ENCODE measurements at regions not wholly inside any gene's neighbourhood (a gene's known extent, or its start where the extent isn't known, plus 50 kb on each side); places are given as distances from the start of the nearest gene placed in this dataset.

- TF ChIP-seq CTCF (IDR thresholded peaks at IDR 0.05; ENCODE audit: poor library complexity) (no peak), EZH2 (IDR thresholded peaks at IDR 0.05; ENCODE audit: borderline replicate concordance) (no peak), EZH2phosphoT487 (IDR thresholded peaks at IDR 0.05; ENCODE audit: low read depth, severe bottlenecking, unreplicated experiment) (no peak)
- no peaks in the 10 kb centered on the region for H3K79me2 ChIP-seq
- no peaks in the 10 kb centered on the region for H3K9me2 ChIP-seq (replicated peaks; ENCODE audit: insufficient read depth)
- H3K4me3 ChIP-seq, result no peak overlapping the region
- no peaks in the 10 kb centered on the region for H3K9me3 ChIP-seq (ENCODE audit: low read depth)
- no peaks in the 10 kb centered on the region for H4K20me1 ChIP-seq (ENCODE audit: insufficient read depth, poor library complexity, severe bottlenecking)
- no peak overlapping the region for H3K4me2 ChIP-seq
- no peaks in the 10 kb centered on the region for H3K36me3 ChIP-seq (replicated peaks; ENCODE audit: insufficient read depth, low read depth)
- no peak for DNase-seq (ENCODE audit: low spot score)
- H3K27ac ChIP-seq, result no peak overlapping the region
- peaks cover 6% of the 10 kb centered on the region for H3K4me1 ChIP-seq (ENCODE audit: insufficient read depth)
- WGBS (ENCODE audit: low lambda C conversion rate, missing lambda C conversion rate), result 73% methylated on average over 17 of the region's 17 CpGs
- no peak overlapping the region for H2AFZ ChIP-seq
- H3K27me3 ChIP-seq, result no peaks in the 10 kb centered on the region
These were observed 57.7 kb upstream of the RBFOX3 start for GRCh38 chr17:79668344-79669250.

GRCh38 chr17:79667746-79668145 is 56.9 kb upstream of the RBFOX3 start:
- no peak overlapping the region for H2AFZ ChIP-seq

GRCh38 chr17:79667121-79667715 is 56.4 kb upstream of the RBFOX3 start:
- H3K9me3 ChIP-seq (ENCODE audit: low read depth), result no peaks in the 10 kb centered on the region
- peaks cover 6% of the 10 kb centered on the region for H3K4me1 ChIP-seq (ENCODE audit: insufficient read depth)
- H2AFZ ChIP-seq, result no peak overlapping the region
- no peaks in the 10 kb centered on the region for H3K27me3 ChIP-seq
- no peaks in the 10 kb centered on the region for H3K79me2 ChIP-seq
- no peaks in the 10 kb centered on the region for H4K20me1 ChIP-seq (ENCODE audit: insufficient read depth, poor library complexity, severe bottlenecking)
- H3K36me3 ChIP-seq (replicated peaks; ENCODE audit: insufficient read depth, low read depth), result no peaks in the 10 kb centered on the region
- no peak overlapping the region for H3K4me3 ChIP-seq
- DNase-seq (ENCODE audit: low spot score), result no peak
- no peak overlapping the region for H3K4me2 ChIP-seq
- no peak overlapping the region for H3K27ac ChIP-seq
- no peak for TF ChIP-seq CTCF (IDR thresholded peaks at IDR 0.05; ENCODE audit: poor library complexity)
- no peak for TF ChIP-seq EZH2phosphoT487 (IDR thresholded peaks at IDR 0.05; ENCODE audit: low read depth, severe bottlenecking, unreplicated experiment)
- TF ChIP-seq EZH2 (IDR thresholded peaks at IDR 0.05; ENCODE audit: borderline replicate concordance), result no peak
- H3K9me2 ChIP-seq (replicated peaks; ENCODE audit: insufficient read depth), result no peaks in the 10 kb centered on the region
- 89% methylated on average over 14 of the region's 14 CpGs for WGBS (ENCODE audit: low lambda C conversion rate, missing lambda C conversion rate)

More at GRCh38 chr17:79667746-79668145, 56.9 kb upstream of the RBFOX3 start:
- no peak for DNase-seq (ENCODE audit: low spot score)
- TF ChIP-seq EZH2phosphoT487 (IDR thresholded peaks at IDR 0.05; ENCODE audit: low read depth, severe bottlenecking, unreplicated experiment) (no peak), CTCF (IDR thresholded peaks at IDR 0.05; ENCODE audit: poor library complexity) (no peak), EZH2 (IDR thresholded peaks at IDR 0.05; ENCODE audit: borderline replicate concordance) (no peak)
- Histone ChIP-seq H3K4me1 (ENCODE audit: insufficient read depth) (peaks cover 6% of the 10 kb centered on the region), H3K36me3 (replicated peaks; ENCODE audit: insufficient read depth, low read depth) (no peaks in the 10 kb centered on the region), H4K20me1 (ENCODE audit: insufficient read depth, poor library complexity, severe bottlenecking) (no peaks in the 10 kb centered on the region), H3K79me2 (no peaks in the 10 kb centered on the region), H3K4me3 (no peak overlapping the region), H3K27me3 (no peaks in the 10 kb centered on the region), H3K27ac (no peak overlapping the region), H3K9me2 (replicated peaks; ENCODE audit: insufficient read depth) (no peaks in the 10 kb centered on the region), H3K4me2 (no peak overlapping the region), H3K9me3 (ENCODE audit: low read depth) (no peaks in the 10 kb centered on the region)
- 95% methylated on average over 8 of the region's 8 CpGs for WGBS (ENCODE audit: low lambda C conversion rate, missing lambda C conversion rate)
